ENCODE measurements at regions not wholly inside any gene's neighbourhood (a gene's known extent, or its start where the extent isn't known, plus 50 kb on each side); places are given as distances from the start of the nearest gene placed in this dataset.
"Not testable (repeated sequence)": the region's sequence is repeated elsewhere in the genome, so short reads cannot be mapped to it uniquely, and the experiment has no call there.

DNA sequence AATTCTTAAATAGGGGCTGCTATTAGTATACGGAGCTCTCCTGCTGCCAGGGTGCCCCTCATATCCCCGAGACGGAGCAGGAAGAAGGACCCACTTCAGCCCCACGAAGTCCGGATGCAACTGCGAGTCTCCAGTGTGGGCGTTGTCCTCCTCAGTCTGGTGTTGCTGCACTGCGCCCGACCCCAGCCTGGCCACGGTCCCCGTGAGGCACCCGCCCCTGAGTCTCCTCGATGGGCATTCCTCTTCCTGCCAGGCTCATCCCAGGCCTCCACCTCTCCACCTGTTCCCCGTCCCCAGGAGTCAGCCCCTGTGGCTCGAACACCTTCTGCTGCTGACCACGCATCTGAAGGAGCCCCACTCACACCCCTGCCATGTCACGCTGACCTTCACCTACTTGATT, 68.1 kb upstream of the SFSWAP start:
- Histone ChIP-seq H3K4me2 (ENCODE audit: low read length) (no peak overlapping the region), H3K9me3 (ENCODE audit: control insufficient read depth, low read length) (no peaks in the 10 kb centered on the region), H3K27ac (no peak overlapping the region), H3K79me2 (no peaks in the 10 kb centered on the region), H3K4me1 (peaks cover 4% of the 10 kb centered on the region), H3K36me3 (ENCODE audit: control insufficient read depth, insufficient read depth, low read length) (no peaks in the 10 kb centered on the region), H3K27me3 (ENCODE audit: control insufficient read depth, insufficient read depth, low read length) (no peaks in the 10 kb centered on the region), H3K9ac (no peak overlapping the region), H3K4me3 (ENCODE audit: low read depth, low read length) (no peak overlapping the region), H2AFZ (no peak overlapping the region)
- TF ChIP-seq, protein P1, sequence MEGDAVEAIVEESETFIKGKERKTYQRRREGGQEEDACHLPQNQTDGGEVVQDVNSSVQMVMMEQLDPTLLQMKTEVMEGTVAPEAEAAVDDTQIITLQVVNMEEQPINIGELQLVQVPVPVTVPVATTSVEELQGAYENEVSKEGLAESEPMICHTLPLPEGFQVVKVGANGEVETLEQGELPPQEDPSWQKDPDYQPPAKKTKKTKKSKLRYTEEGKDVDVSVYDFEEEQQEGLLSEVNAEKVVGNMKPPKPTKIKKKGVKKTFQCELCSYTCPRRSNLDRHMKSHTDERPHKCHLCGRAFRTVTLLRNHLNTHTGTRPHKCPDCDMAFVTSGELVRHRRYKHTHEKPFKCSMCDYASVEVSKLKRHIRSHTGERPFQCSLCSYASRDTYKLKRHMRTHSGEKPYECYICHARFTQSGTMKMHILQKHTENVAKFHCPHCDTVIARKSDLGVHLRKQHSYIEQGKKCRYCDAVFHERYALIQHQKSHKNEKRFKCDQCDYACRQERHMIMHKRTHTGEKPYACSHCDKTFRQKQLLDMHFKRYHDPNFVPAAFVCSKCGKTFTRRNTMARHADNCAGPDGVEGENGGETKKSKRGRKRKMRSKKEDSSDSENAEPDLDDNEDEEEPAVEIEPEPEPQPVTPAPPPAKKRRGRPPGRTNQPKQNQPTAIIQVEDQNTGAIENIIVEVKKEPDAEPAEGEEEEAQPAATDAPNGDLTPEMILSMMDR (IDR thresholded peaks at IDR 0.05) = no peak

DNA sequence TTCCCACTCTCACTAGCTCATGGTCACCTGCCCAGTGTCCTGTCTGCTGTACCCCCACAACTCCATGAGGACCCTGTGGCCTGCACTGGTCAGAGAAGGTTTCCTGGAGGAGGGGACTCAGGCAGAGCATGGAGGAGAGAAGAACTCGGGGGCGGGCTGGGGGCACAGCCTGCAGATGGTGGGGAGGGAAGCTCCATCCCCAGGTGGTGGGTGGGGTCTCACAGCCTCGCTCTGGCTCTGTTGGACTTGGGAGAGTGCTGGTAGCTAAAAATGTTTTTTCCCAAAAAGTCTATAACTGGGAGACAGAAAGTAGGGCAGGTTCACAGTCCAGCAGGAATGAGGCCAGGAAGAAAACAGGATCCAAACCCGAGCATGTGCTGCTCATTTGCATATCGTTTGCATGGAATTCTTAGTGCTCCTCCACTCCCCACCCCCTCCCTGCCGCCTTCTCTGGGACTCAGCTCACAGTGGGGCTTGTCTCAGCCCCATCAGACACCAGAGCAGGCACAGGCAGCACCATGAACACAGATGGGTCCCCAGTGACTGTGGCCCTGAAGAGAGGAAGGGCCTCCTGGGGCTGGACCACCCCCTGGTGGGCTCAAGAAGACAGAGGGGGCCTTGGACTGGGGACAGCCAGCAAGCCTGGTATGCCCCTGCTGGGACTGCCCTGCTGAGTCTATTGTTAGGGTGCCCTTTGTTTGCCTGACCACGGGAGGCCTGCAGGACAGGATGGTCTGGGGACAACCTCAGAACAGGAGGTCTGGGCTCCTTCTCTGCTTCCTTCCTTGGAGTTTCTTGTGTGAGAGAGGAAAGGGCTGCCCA, 67.0 kb upstream of the SFSWAP start:
- no peak overlapping the region for H3K9ac ChIP-seq
- H3K4me1 ChIP-seq = no peaks in the 10 kb centered on the region
- H3K27ac ChIP-seq = no peak overlapping the region
- H3K9me3 ChIP-seq (ENCODE audit: control insufficient read depth, low read length) = no peaks in the 10 kb centered on the region
- no peaks in the 10 kb centered on the region for H3K79me2 ChIP-seq
- no peak overlapping the region for H2AFZ ChIP-seq
- TF ChIP-seq, protein P1 (IDR thresholded peaks at IDR 0.05) = no peak
- no peak overlapping the region for H3K4me3 ChIP-seq (ENCODE audit: low read depth, low read length)
- H3K27me3 ChIP-seq (ENCODE audit: control insufficient read depth, insufficient read depth, low read length) = no peaks in the 10 kb centered on the region
- H3K36me3 ChIP-seq (ENCODE audit: control insufficient read depth, insufficient read depth, low read length) = no peaks in the 10 kb centered on the region
- no peak overlapping the region for H3K4me2 ChIP-seq (ENCODE audit: low read length)

- H3K4me2 ChIP-seq (ENCODE audit: low read length) = no peak overlapping the region
- H3K9me3 ChIP-seq (ENCODE audit: control insufficient read depth, low read length) = no peaks in the 10 kb centered on the region
- TF ChIP-seq, protein P1 (IDR thresholded peaks at IDR 0.05) = no peak
- H3K36me3 ChIP-seq (ENCODE audit: control insufficient read depth, insufficient read depth, low read length) = no peaks in the 10 kb centered on the region
- no peaks in the 10 kb centered on the region for H3K79me2 ChIP-seq
- H3K27ac ChIP-seq = no peak overlapping the region
- H2AFZ ChIP-seq = no peak overlapping the region
- no peaks in the 10 kb centered on the region for H3K4me1 ChIP-seq
- H3K4me3 ChIP-seq (ENCODE audit: low read depth, low read length) = no peak overlapping the region
- no peak overlapping the region for H3K9ac ChIP-seq
- no peaks in the 10 kb centered on the region for H3K27me3 ChIP-seq (ENCODE audit: control insufficient read depth, insufficient read depth, low read length)
Observed at GRCh38 chr12:131644481-131644880, 66.4 kb upstream of the SFSWAP start.

DNA sequence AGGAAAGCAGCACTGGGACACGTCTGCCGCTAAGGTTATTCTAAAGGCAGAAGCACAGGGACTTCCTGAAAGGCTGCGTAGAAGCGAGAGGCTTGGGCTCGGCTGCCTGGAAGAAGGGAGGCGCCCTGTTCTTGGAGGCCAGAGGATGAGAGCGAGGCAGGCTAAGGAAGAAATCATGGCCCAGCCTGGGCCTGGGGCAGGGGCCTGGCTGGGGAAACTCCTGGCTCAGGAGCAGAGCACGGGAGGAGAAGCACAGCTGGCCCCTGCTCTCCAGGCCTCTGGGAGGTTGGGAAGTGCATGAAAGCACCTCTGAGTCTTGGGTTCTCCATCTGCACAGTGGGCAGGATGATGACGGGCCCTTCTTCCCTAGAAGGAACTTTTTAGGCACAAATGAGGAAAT, 66.0 kb upstream of the SFSWAP start:
- H3K36me3 ChIP-seq (ENCODE audit: control insufficient read depth, insufficient read depth, low read length); H2AFZ ChIP-seq; H3K79me2 ChIP-seq; H3K4me1 ChIP-seq; H3K27ac ChIP-seq; H3K9me3 ChIP-seq (ENCODE audit: control insufficient read depth, low read length); H3K4me2 ChIP-seq (ENCODE audit: low read length); H3K27me3 ChIP-seq (ENCODE audit: control insufficient read depth, insufficient read depth, low read length); H3K4me3 ChIP-seq (ENCODE audit: low read depth, low read length); H3K9ac ChIP-seq: not testable (repeated sequence)

- H3K4me3 ChIP-seq (ENCODE audit: low read depth, low read length); H2AFZ ChIP-seq; H3K36me3 ChIP-seq (ENCODE audit: control insufficient read depth, insufficient read depth, low read length); H3K4me1 ChIP-seq; H3K27ac ChIP-seq; H3K9ac ChIP-seq; H3K4me2 ChIP-seq (ENCODE audit: low read length); H3K79me2 ChIP-seq; H3K9me3 ChIP-seq (ENCODE audit: control insufficient read depth, low read length); H3K27me3 ChIP-seq (ENCODE audit: control insufficient read depth, insufficient read depth, low read length): not testable (repeated sequence)
Observed at GRCh38 chr12:131645557-131645956, 65.3 kb upstream of the SFSWAP start.

DNA sequence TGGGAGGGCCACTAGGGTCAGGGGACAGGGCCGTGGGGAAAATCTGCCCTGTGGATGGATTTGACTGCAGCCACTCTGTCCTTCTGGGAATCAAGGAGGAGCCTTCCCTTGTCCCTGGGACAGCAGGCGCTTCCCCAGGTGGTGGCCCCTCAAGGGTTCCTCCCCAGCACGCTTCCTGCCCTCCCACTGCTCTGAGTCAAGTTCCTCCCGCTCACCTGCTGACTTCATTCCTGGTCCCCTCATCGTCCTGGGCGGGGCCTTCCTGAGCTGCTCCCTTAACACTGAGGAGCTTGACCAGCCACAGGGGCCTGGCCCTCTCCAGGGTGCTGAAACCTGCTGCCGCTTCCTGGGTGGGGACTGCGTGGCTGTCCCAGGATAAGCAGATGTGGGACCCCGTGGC, 64.4 kb upstream of the SFSWAP start:
- not testable (repeated sequence) for H3K27me3 ChIP-seq (ENCODE audit: control insufficient read depth, insufficient read depth, low read length); H3K36me3 ChIP-seq (ENCODE audit: control insufficient read depth, insufficient read depth, low read length); H2AFZ ChIP-seq; H3K79me2 ChIP-seq; H3K9ac ChIP-seq; H3K27ac ChIP-seq; H3K4me3 ChIP-seq (ENCODE audit: low read depth, low read length); H3K9me3 ChIP-seq (ENCODE audit: control insufficient read depth, low read length); H3K4me1 ChIP-seq; H3K4me2 ChIP-seq (ENCODE audit: low read length)

Measured in parathyroid adenoma (tissue), 2 donors.